OCI-LY7 (cell line): ENCODE measurements at regions not wholly inside any gene's neighbourhood (a gene's known extent, or its start where the extent isn't known, plus 50 kb on each side); places are given as distances from the start of the nearest gene placed in this dataset.
A peak's percentile ranks its signal among the peaks of the same experiment; 100 is the strongest.

Source experiments
- BruUV-seq: library from RNA; stranded (reverse); fragments of 400-500 nt; replicated peaks from 2 replicates; lab custom pipeline; 2021; lab: Mats Ljungman, UMichigan
- CTCF ChIA-PET: fragments of 300-600 bp; sonication (Branson Sonifier 250); formaldehyde crosslinking; loops from one replicate; lab custom pipeline; 2022; ENCODE audit warnings: antibody characterized with exemption; ENCODE audit not compliant: unreplicated experiment; lab: Charles Lee
- POLR2A ChIA-PET: fragments of 300-600 bp; sonication (Branson Sonifier 250); formaldehyde crosslinking; loops from one replicate; lab custom pipeline; 2022; ENCODE audit warnings: antibody characterized with exemption; lab: Charles Lee
- DNase-seq: peaks from one replicate; pipeline ENCODE4 v3.0.0-alpha.2; 2015; ENCODE audit warnings: low spot score
- H2AFZ ChIP-seq: fragments of 200-600 bp; sonication (generic), shearing (Covaris generic); 2 replicates; pipeline ENCODE4 v1.6.1; 2014; ENCODE audit warnings: mild to moderate bottlenecking, antibody characterized with exemption, low read length, moderate library complexity
- H3K27ac ChIP-seq: fragments of 200-600 bp; sonication (generic); 2 replicates; pipeline ENCODE4 v1.5.1; 2014; ENCODE audit warnings: mixed run types, low read depth, mild to moderate bottlenecking, moderate library complexity, low read length, inconsistent platforms; ENCODE audit not compliant: poor library complexity, severe bottlenecking
- H3K36me3 ChIP-seq: fragments of 200-600 bp; sonication (generic); 2 replicates; pipeline ENCODE4 v1.6.1; 2014; ENCODE audit warnings: mild to moderate bottlenecking, antibody characterized with exemption, low read length, moderate library complexity, mixed read lengths; ENCODE audit not compliant: insufficient read depth
- H3K4me1 ChIP-seq: fragments of 200-600 bp; sonication (generic); 2 replicates; pipeline ENCODE4 v1.5.1; 2014; ENCODE audit warnings: mild to moderate bottlenecking, low read length; ENCODE audit not compliant: insufficient read depth, poor library complexity, severe bottlenecking
- H3K4me2 ChIP-seq: fragments of 200-600 bp; sonication (generic); 2 replicates; pipeline ENCODE4 v1.6.1; 2014; ENCODE audit warnings: mild to moderate bottlenecking, low read length
- H3K4me3 ChIP-seq: fragments of 200-600 bp; sonication (generic); 2 replicates; pipeline ENCODE4 v1.5.1; 2014; ENCODE audit warnings: mild to moderate bottlenecking, low read depth, low read length; ENCODE audit not compliant: poor library complexity, severe bottlenecking
- H3K79me2 ChIP-seq: fragments of 200-600 bp; sonication (generic); 2 replicates; pipeline ENCODE4 v1.6.1; 2016; ENCODE audit warnings: low read depth, mild to moderate bottlenecking, low read length, moderate library complexity, mixed read lengths; ENCODE audit not compliant: insufficient read depth
- H3K9me2 ChIP-seq: fragments of 200-600 bp; sonication (generic); 2 replicates; pipeline ENCODE4 v1.6.1; 2016; ENCODE audit warnings: mild to moderate bottlenecking, low read length, mixed read lengths; ENCODE audit not compliant: insufficient read depth
- H3K9me3 ChIP-seq: fragments of 200-600 bp; sonication (generic); 2 replicates; pipeline ENCODE4 v1.6.1; 2014; ENCODE audit warnings: mild to moderate bottlenecking, mixed run types, low read length, mixed read lengths
- H4K20me1 ChIP-seq: fragments of 200-600 bp; sonication (generic); 2 replicates; pipeline ENCODE4 v1.6.1; 2014; ENCODE audit warnings: mild to moderate bottlenecking, antibody characterized with exemption, low read length, moderate library complexity, mixed read lengths; ENCODE audit not compliant: insufficient read depth
- EZH2phosphoT487 ChIP-seq: fragments of 200-600 bp; sonication (generic); IDR thresholded peaks from 2 replicates; pipeline ENCODE4 v1.6.1; 2018; ENCODE audit warnings: low read depth, borderline replicate concordance, mild to moderate bottlenecking, mixed run types, antibody characterized with exemption, low read length, moderate library complexity, mixed read lengths
- intact Hi-C: fragments of 100-400 bp; cut with micrococcal nuclease; formaldehyde crosslinking; loops from one replicate; pipeline ENCODE4 v1.10.0; 2022; ENCODE audit not compliant: unreplicated experiment
- TF ChIP-seq, protein P1 (sequence below): fragments of 200-600 bp; sonication (generic); conservative IDR thresholded peaks from 2 replicates; pipeline ENCODE4 v1.5.1; 2014; ENCODE audit warnings: mild to moderate bottlenecking, antibody characterized with exemption, low read length, moderate library complexity, mixed read lengths

GRCh38 chr20:7772371-7772770 lies 167.9 kb downstream of the HAO1 start:
- Histone ChIP-seq H2AFZ (no peak overlapping the region), H3K27ac (peak overlapping the region; percentile 99), H3K79me2 (no peaks in the 10 kb centered on the region), H3K4me1 (peaks cover 50% of the 10 kb centered on the region), H3K4me3 (no peak overlapping the region), H3K36me3 (peaks cover 59% of the 10 kb centered on the region), H3K9me3 (peaks cover 72% of the 10 kb centered on the region), H4K20me1 (no peaks in the 10 kb centered on the region), H3K9me2 (no peaks in the 10 kb centered on the region), H3K4me2 (no peak overlapping the region)
- CTCF ChIA-PET = no interaction called here
- no peak for DNase-seq
- intact Hi-C loops = loop anchor here (5.0 to 10.0 kb wide), 2 partner anchors 120 to 622 kb away; no protein-coding TSS in a partner anchor
- POLR2A ChIA-PET = no interaction called here
- TF ChIP-seq, protein P1, sequence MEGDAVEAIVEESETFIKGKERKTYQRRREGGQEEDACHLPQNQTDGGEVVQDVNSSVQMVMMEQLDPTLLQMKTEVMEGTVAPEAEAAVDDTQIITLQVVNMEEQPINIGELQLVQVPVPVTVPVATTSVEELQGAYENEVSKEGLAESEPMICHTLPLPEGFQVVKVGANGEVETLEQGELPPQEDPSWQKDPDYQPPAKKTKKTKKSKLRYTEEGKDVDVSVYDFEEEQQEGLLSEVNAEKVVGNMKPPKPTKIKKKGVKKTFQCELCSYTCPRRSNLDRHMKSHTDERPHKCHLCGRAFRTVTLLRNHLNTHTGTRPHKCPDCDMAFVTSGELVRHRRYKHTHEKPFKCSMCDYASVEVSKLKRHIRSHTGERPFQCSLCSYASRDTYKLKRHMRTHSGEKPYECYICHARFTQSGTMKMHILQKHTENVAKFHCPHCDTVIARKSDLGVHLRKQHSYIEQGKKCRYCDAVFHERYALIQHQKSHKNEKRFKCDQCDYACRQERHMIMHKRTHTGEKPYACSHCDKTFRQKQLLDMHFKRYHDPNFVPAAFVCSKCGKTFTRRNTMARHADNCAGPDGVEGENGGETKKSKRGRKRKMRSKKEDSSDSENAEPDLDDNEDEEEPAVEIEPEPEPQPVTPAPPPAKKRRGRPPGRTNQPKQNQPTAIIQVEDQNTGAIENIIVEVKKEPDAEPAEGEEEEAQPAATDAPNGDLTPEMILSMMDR = no peak
- no peak for TF ChIP-seq EZH2phosphoT487
- BruUV-seq = no TSS peak

- intact Hi-C loops = loop anchor here (5.0 to 10.0 kb wide), 2 partner anchors 121 to 621 kb away; no protein-coding TSS in a partner anchor
- Histone ChIP-seq H3K4me3 (no peak overlapping the region), H4K20me1 (no peaks in the 10 kb centered on the region), H3K36me3 (peaks cover 48% of the 10 kb centered on the region), H3K27ac (no peak overlapping the region), H3K9me2 (no peaks in the 10 kb centered on the region), H3K4me1 (peaks cover 38% of the 10 kb centered on the region), H3K79me2 (no peaks in the 10 kb centered on the region), H3K9me3 (peaks cover 71% of the 10 kb centered on the region), H2AFZ (no peak overlapping the region), H3K4me2 (no peak overlapping the region)
- no peak for DNase-seq
- no TSS peak for BruUV-seq
- ChIA-PET POLR2A (no interaction called here), CTCF (no interaction called here)
- TF ChIP-seq, protein P1 = no peak
- TF ChIP-seq EZH2phosphoT487 = no peak
Measured at GRCh38 chr20:7773511-7773910, 166.7 kb downstream of the HAO1 start.

DNA sequence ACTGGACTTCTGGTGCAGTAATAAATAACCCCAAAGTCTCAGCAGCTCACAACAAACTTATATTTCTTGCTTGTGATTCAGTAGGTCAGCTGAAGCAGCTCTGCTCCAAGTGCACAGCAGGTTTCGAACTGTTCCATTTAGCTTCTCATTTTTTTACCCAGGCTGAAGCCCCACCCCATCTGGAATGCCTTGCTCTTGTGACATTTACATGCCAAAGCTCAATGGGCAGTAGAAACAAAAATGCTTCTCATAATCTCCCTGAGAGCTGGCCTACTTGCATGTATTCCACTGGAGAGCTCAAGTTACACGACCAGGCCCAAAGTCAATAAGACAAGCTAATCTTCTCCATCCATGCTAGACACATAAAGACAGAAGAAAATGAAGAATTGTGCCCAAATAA lies 165.2 kb downstream of the HAO1 start:
- H3K9me2 ChIP-seq = no peaks in the 10 kb centered on the region
- no peaks in the 10 kb centered on the region for H3K79me2 ChIP-seq
- BruUV-seq = no TSS peak
- H3K4me2 ChIP-seq = no peak overlapping the region
- peaks cover 78% of the 10 kb centered on the region for H3K9me3 ChIP-seq
- H2AFZ ChIP-seq = no peak overlapping the region
- ChIA-PET POLR2A (interaction anchor here (0.7 to 3.1 kb wide), 7 partner anchors 10 to 289 kb away, joined by 3 to 22 read pairs (median 4); no protein-coding TSS in a partner anchor), CTCF (interaction anchor here (0.6 kb wide), 1 partner anchor 162 kb away, joined by 3 read pairs; no protein-coding TSS in a partner anchor)
- intact Hi-C loops = loop anchor here (10.0 kb wide), 1 partner anchor 620 kb away; no protein-coding TSS in a partner anchor
- H3K36me3 ChIP-seq = peaks cover 45% of the 10 kb centered on the region
- DNase-seq = no peak
- no peaks in the 10 kb centered on the region for H4K20me1 ChIP-seq
- H3K4me3 ChIP-seq = no peak overlapping the region
- H3K27ac ChIP-seq = no peak overlapping the region
- peaks cover 23% of the 10 kb centered on the region for H3K4me1 ChIP-seq
- TF ChIP-seq EZH2phosphoT487 = no peak
- TF ChIP-seq, protein P1 = no peak
